ENCODE measurements at regions not wholly inside any gene's neighbourhood (a gene's known extent, or its start where the extent isn't known, plus 50 kb on each side); places are given as distances from the start of the nearest gene placed in this dataset.

DNA sequence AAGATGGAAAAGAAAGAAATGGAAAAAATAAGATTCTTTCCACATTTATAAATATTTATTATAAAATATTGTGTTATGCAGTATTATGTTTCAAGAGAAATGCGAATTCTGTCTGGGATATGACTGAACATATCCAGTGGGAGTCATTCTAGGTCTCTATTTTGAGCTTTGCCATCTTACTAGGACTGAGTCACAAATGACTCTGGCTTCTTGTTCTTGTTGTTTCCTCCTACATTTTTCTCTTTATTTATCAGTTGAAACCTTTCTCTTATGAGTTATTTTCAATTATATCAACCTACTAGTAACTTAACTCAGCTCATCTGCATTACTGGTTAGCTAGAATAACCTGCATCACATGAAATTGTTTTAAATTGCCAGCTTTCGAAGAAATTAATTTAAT, 1247.3 kb downstream of the SLITRK1 start:
- H3K36me3 ChIP-seq (ENCODE audit: insufficient read depth, low read length) = no peaks in the 10 kb centered on the region
- no peaks in the 10 kb centered on the region for H3K27me3 ChIP-seq (ENCODE audit: control insufficient read depth in 1 of 2, insufficient read depth in 2 of 2, low read length in 2 of 2)
- no peak overlapping the region for H3K27ac ChIP-seq (ENCODE audit: low read depth, low read length)
- H3K4me1 ChIP-seq (ENCODE audit: insufficient read depth, low read length) = no peaks in the 10 kb centered on the region
- H3K9me3 ChIP-seq (ENCODE audit: low read length) = no peaks in the 10 kb centered on the region
- no peak overlapping the region for H3K4me3 ChIP-seq (ENCODE audit: low read depth in 1 of 2, low read length in 2 of 2)
- H3K9ac ChIP-seq (ENCODE audit: low read length) = no peak overlapping the region

DNA sequence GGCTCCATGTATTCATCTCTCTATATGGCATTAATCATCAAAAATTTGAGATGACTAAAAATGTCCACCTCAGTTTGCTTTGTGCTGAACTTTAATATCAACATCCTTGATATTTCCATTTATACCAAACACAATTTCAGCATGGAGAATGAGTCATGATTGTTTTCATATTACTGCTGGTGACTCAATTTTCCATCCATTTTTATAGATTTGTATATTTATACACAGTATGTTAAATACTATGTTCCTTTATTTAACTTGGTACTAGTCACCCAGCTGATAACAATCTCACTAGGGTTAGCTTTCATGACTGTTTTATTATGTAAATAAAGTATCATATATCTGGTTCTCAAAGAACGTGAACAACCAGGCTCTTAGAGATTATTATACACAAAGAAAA, 1255.1 kb downstream of the SLITRK1 start:
- no peaks in the 10 kb centered on the region for H3K4me1 ChIP-seq (ENCODE audit: insufficient read depth, low read length)

DNA sequence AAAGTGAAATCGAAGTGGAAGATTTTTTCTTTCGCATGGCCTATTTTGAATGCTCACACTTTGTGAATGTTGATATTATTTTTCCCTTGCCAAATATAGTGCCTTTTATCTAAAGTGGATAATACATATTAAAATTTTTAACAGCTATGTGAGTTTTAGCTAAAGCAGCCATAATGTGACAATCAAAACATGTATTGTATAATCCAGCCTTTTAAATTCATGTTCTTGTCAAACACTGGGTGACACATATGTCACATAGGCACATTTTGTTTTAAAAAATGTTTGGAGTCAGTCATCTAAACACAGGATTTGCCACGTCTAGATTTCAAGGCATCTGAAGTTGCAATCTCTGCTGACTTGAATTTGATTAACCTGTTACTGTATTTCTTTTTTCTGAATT, 1256.6 kb downstream of the SLITRK1 start:
- H3K9ac ChIP-seq (ENCODE audit: low read length) = no peak overlapping the region
- no peak overlapping the region for H3K4me3 ChIP-seq (ENCODE audit: low read depth in 1 of 2, low read length in 2 of 2)
- H3K27me3 ChIP-seq (ENCODE audit: control insufficient read depth in 1 of 2, insufficient read depth in 2 of 2, low read length in 2 of 2) = no peaks in the 10 kb centered on the region
- no peak overlapping the region for H3K27ac ChIP-seq (ENCODE audit: low read depth, low read length)
- no peaks in the 10 kb centered on the region for H3K36me3 ChIP-seq (ENCODE audit: insufficient read depth, low read length)
- no peaks in the 10 kb centered on the region for H3K9me3 ChIP-seq (ENCODE audit: low read length)
- H3K4me1 ChIP-seq (ENCODE audit: insufficient read depth, low read length) = no peaks in the 10 kb centered on the region

More for the DNA sequence above, 1255.1 kb downstream of the SLITRK1 start:
- Histone ChIP-seq H3K9ac (ENCODE audit: low read length) (no peak overlapping the region), H3K27ac (ENCODE audit: low read depth, low read length) (no peak overlapping the region), H3K36me3 (ENCODE audit: insufficient read depth, low read length) (no peaks in the 10 kb centered on the region), H3K4me3 (ENCODE audit: low read depth in 1 of 2, low read length in 2 of 2) (no peak overlapping the region), H3K27me3 (ENCODE audit: control insufficient read depth in 1 of 2, insufficient read depth in 2 of 2, low read length in 2 of 2) (no peaks in the 10 kb centered on the region), H3K9me3 (ENCODE audit: low read length) (no peaks in the 10 kb centered on the region)

- Histone ChIP-seq H3K27me3 (ENCODE audit: control insufficient read depth in 1 of 2, insufficient read depth in 2 of 2, low read length in 2 of 2) (no peaks in the 10 kb centered on the region), H3K4me1 (ENCODE audit: insufficient read depth, low read length) (no peaks in the 10 kb centered on the region), H3K4me3 (ENCODE audit: low read depth in 1 of 2, low read length in 2 of 2) (no peak overlapping the region), H3K27ac (ENCODE audit: low read depth, low read length) (no peak overlapping the region), H3K9me3 (ENCODE audit: low read length) (no peaks in the 10 kb centered on the region), H3K36me3 (ENCODE audit: insufficient read depth, low read length) (no peaks in the 10 kb centered on the region), H3K9ac (ENCODE audit: low read length) (no peak overlapping the region)
Observed at GRCh38 chr13:82615043-82615442, 1267.2 kb downstream of the SLITRK1 start.

DNA sequence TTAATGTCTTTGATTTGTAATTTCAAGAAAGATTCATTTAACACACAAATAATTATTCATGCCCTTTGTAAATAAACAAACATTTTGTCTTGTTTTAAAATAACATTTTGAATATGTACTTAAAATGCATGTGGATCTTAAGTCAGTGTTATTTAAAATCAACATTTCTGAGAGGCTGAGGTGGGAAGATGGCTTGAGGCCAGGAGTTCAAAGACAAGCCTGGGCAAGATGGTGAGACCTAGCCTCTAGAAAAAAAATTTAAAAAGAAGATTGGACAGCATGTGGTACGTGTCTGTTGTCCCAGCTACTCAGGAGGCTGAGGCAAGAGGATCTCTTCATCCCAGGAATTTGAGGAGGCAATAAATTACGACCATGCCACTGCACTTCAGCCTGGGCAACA, 1268.2 kb downstream of the SLITRK1 start:
- H3K4me3 ChIP-seq (ENCODE audit: low read depth in 1 of 2, low read length in 2 of 2) = no peak overlapping the region
- no peak overlapping the region for H3K27ac ChIP-seq (ENCODE audit: low read depth, low read length)
- H3K9me3 ChIP-seq (ENCODE audit: low read length) = no peaks in the 10 kb centered on the region
- no peak overlapping the region for H3K9ac ChIP-seq (ENCODE audit: low read length)
- no peaks in the 10 kb centered on the region for H3K27me3 ChIP-seq (ENCODE audit: control insufficient read depth in 1 of 2, insufficient read depth in 2 of 2, low read length in 2 of 2)
- no peaks in the 10 kb centered on the region for H3K4me1 ChIP-seq (ENCODE audit: insufficient read depth, low read length)
- no peaks in the 10 kb centered on the region for H3K36me3 ChIP-seq (ENCODE audit: insufficient read depth, low read length)

DNA sequence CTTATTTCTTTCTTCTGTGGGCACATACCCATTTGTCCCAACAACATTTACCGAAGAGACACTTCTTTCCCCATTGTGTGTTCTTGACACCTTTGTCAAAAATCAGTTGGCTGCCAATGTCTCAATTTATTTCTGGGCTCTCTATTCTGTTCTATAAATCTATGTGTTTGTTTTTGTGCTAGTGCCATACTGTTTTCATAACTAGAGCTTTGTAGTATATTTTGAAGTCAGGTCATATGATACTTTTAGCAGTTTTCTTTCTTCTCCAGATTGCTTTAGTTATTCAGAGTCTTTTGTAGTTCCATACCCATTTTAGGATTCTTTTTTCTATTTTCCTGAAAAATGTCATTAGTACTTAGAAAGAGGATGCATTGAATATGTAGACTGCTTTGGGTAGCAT, 1276.3 kb downstream of the SLITRK1 start:
- Histone ChIP-seq H3K27me3 (ENCODE audit: control insufficient read depth in 1 of 2, insufficient read depth in 2 of 2, low read length in 2 of 2) (no peaks in the 10 kb centered on the region), H3K9me3 (ENCODE audit: low read length) (no peaks in the 10 kb centered on the region)

GRCh38 chr13:82597747-82598146, 1284.5 kb downstream of the SLITRK1 start:
- Histone ChIP-seq H3K27ac (ENCODE audit: low read depth, low read length) (no peak overlapping the region), H3K9ac (ENCODE audit: low read length) (no peak overlapping the region), H3K36me3 (ENCODE audit: insufficient read depth, low read length) (no peaks in the 10 kb centered on the region), H3K4me1 (ENCODE audit: insufficient read depth, low read length) (no peaks in the 10 kb centered on the region), H3K9me3 (ENCODE audit: low read length) (no peaks in the 10 kb centered on the region), H3K27me3 (ENCODE audit: control insufficient read depth in 1 of 2, insufficient read depth in 2 of 2, low read length in 2 of 2) (no peaks in the 10 kb centered on the region), H3K4me3 (ENCODE audit: low read depth in 1 of 2, low read length in 2 of 2) (no peak overlapping the region)

More for the DNA sequence above, 1276.3 kb downstream of the SLITRK1 start:
- Histone ChIP-seq H3K4me1 (ENCODE audit: insufficient read depth, low read length) (no peaks in the 10 kb centered on the region), H3K4me3 (ENCODE audit: low read depth in 1 of 2, low read length in 2 of 2) (no peak overlapping the region), H3K9ac (ENCODE audit: low read length) (no peak overlapping the region), H3K36me3 (ENCODE audit: insufficient read depth, low read length) (no peaks in the 10 kb centered on the region), H3K27ac (ENCODE audit: low read depth, low read length) (no peak overlapping the region)

DNA sequence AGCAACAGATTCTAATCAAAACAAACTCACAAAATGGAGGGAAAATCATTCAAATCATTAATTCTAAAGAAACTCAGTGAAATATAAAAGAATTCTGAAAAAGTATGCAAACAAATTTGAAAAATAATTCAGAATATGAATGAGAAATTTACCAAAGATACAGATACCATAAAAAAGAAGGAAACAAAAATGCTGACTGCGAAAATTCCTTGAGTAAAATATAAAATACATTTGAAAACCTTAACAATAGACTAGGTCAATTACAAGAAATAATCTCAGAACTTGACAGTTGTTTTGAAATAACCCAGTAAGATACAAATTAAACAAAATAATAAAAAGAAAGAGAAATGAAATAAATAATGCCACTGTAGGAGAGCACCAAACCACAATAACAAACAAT, 1289.0 kb downstream of the SLITRK1 start:
- no peak overlapping the region for H3K9ac ChIP-seq (ENCODE audit: low read length)
- no peaks in the 10 kb centered on the region for H3K9me3 ChIP-seq (ENCODE audit: low read length)
- no peak overlapping the region for H3K4me3 ChIP-seq (ENCODE audit: low read depth in 1 of 2, low read length in 2 of 2)
- H3K27me3 ChIP-seq (ENCODE audit: control insufficient read depth in 1 of 2, insufficient read depth in 2 of 2, low read length in 2 of 2) = no peaks in the 10 kb centered on the region
- H3K27ac ChIP-seq (ENCODE audit: low read depth, low read length) = no peak overlapping the region
- no peaks in the 10 kb centered on the region for H3K36me3 ChIP-seq (ENCODE audit: insufficient read depth, low read length)
- H3K4me1 ChIP-seq (ENCODE audit: insufficient read depth, low read length) = no peaks in the 10 kb centered on the region

DNA sequence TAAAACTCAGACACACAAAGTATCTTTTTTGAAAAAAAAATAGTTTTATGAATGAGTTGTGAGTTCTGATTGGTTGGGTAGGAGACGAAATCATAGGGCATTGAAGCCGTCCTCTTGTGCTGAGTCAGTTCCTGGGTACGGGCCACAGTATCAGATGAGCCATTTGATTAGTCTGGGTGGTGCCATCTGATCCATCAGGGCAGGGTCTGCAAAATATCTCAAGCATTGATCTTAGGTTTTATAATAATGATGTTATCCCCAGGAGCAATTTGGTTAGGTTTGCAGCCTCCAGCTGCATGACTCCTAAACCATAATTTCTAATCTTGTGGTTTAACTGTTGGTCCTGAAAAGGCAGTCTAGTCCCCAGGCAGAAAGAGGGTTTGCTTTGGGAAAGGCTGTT, 1310.6 kb downstream of the SLITRK1 start:
- no peak overlapping the region for H3K4me3 ChIP-seq (ENCODE audit: low read depth in 1 of 2, low read length in 2 of 2)
- H3K36me3 ChIP-seq (ENCODE audit: insufficient read depth, low read length) = no peaks in the 10 kb centered on the region
- H3K27me3 ChIP-seq (ENCODE audit: control insufficient read depth in 1 of 2, insufficient read depth in 2 of 2, low read length in 2 of 2) = no peaks in the 10 kb centered on the region
- no peak overlapping the region for H3K9ac ChIP-seq (ENCODE audit: low read length)
- no peaks in the 10 kb centered on the region for H3K9me3 ChIP-seq (ENCODE audit: low read length)
- no peak overlapping the region for H3K27ac ChIP-seq (ENCODE audit: low read depth, low read length)
- no peaks in the 10 kb centered on the region for H3K4me1 ChIP-seq (ENCODE audit: insufficient read depth, low read length)

- H3K9me3 ChIP-seq (ENCODE audit: low read length) = no peaks in the 10 kb centered on the region
- no peaks in the 10 kb centered on the region for H3K4me1 ChIP-seq (ENCODE audit: insufficient read depth, low read length)
- H3K9ac ChIP-seq (ENCODE audit: low read length) = no peak overlapping the region
- H3K27me3 ChIP-seq (ENCODE audit: control insufficient read depth in 1 of 2, insufficient read depth in 2 of 2, low read length in 2 of 2) = no peaks in the 10 kb centered on the region
- H3K4me3 ChIP-seq (ENCODE audit: low read depth in 1 of 2, low read length in 2 of 2) = no peak overlapping the region
- no peak overlapping the region for H3K27ac ChIP-seq (ENCODE audit: low read depth, low read length)
- H3K36me3 ChIP-seq (ENCODE audit: insufficient read depth, low read length) = no peaks in the 10 kb centered on the region
Observed at GRCh38 chr13:82569581-82569980, 1312.7 kb downstream of the SLITRK1 start.

DNA sequence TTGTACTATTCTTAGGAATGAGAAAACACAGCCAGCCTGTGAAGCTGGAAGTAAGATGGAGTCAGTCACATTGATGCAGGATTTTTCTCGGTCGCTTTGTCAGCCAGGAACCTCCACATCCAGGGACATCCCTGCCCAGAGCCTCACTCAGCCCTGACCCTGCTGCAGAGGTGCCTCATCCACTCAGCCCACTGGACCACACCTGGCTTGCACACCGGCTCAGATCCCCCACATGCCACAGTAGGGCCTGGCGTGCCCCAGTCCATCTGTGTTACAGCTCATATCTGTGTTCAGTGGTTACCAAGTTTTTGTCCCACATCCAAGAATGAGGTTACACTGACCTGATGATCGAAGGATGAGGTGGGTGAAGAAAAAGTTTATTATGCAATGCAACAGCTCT, 1315.4 kb downstream of the SLITRK1 start:
- Histone ChIP-seq H3K9ac (ENCODE audit: low read length) (no peak overlapping the region), H3K36me3 (ENCODE audit: insufficient read depth, low read length) (no peaks in the 10 kb centered on the region), H3K9me3 (ENCODE audit: low read length) (no peaks in the 10 kb centered on the region), H3K27ac (ENCODE audit: low read depth, low read length) (no peak overlapping the region), H3K4me3 (ENCODE audit: low read depth in 1 of 2, low read length in 2 of 2) (no peak overlapping the region), H3K4me1 (ENCODE audit: insufficient read depth, low read length) (no peaks in the 10 kb centered on the region), H3K27me3 (ENCODE audit: control insufficient read depth in 1 of 2, insufficient read depth in 2 of 2, low read length in 2 of 2) (no peaks in the 10 kb centered on the region)

DNA sequence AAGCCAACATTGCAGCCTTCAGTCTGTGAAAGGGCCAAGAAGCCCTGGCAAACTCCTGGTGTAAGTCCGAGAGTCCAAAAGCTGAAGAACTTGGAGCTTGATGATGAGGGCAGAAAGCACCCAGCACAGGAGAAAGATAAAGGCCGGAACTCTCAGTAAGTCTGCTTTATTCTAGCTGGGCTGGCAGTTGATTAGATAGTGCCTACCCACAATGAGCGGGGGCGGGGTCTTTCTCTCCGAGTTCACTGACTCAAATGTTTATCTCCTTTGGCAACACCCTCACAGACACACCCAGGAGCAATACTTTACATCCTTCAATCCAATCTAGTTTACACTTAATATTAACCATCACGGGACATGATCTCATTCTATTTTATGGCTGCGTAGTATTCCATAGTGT, 1317.1 kb downstream of the SLITRK1 start:
- no peak overlapping the region for H3K4me3 ChIP-seq (ENCODE audit: low read depth in 1 of 2, low read length in 2 of 2)
- no peaks in the 10 kb centered on the region for H3K9me3 ChIP-seq (ENCODE audit: low read length)
- no peak overlapping the region for H3K27ac ChIP-seq (ENCODE audit: low read depth, low read length)
- no peaks in the 10 kb centered on the region for H3K36me3 ChIP-seq (ENCODE audit: insufficient read depth, low read length)
- no peaks in the 10 kb centered on the region for H3K4me1 ChIP-seq (ENCODE audit: insufficient read depth, low read length)
- no peak overlapping the region for H3K9ac ChIP-seq (ENCODE audit: low read length)
- no peaks in the 10 kb centered on the region for H3K27me3 ChIP-seq (ENCODE audit: control insufficient read depth in 1 of 2, insufficient read depth in 2 of 2, low read length in 2 of 2)

Measured in muscle layer of colon (tissue), 2 donors.